ENCODE measurements at regions not wholly inside any gene's neighbourhood (a gene's known extent, or its start where the extent isn't known, plus 50 kb on each side); places are given as distances from the start of the nearest gene placed in this dataset.

DNA sequence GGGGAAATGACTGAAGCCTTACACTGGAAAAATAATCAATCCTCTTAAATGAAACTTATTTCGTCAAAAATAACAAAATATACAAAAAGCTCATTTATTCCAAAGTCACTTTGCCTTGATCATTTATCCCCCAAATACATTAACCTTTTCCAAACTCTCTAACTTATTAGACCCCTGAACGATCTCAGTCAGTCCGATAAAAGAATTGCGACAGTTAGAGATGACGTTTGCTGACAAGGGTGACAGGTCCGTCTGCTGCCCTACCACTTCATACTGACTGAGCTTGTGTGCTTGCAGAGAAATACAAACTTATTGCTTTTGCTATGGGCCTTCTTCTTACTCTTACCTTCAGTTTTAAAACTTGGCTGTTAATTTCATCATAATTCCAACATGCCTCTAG is 169.7 kb downstream of the ZDHHC21 start:
- in situ Hi-C loops (cut with HindIII; ENCODE audit: low pct_ligation_motif_present, low sequenced_read_pairs): no loop called here
- DNase-seq: no peak
- Histone ChIP-seq H3K27me3 (replicated peaks) (no peaks in the 10 kb centered on the region), H3K27ac (no peak overlapping the region), H3K4me3 (ENCODE audit: low read depth, low read length) (no peak overlapping the region), H3K36me3 (replicated peaks) (no peaks in the 10 kb centered on the region)
- TF ChIP-seq, protein P1, sequence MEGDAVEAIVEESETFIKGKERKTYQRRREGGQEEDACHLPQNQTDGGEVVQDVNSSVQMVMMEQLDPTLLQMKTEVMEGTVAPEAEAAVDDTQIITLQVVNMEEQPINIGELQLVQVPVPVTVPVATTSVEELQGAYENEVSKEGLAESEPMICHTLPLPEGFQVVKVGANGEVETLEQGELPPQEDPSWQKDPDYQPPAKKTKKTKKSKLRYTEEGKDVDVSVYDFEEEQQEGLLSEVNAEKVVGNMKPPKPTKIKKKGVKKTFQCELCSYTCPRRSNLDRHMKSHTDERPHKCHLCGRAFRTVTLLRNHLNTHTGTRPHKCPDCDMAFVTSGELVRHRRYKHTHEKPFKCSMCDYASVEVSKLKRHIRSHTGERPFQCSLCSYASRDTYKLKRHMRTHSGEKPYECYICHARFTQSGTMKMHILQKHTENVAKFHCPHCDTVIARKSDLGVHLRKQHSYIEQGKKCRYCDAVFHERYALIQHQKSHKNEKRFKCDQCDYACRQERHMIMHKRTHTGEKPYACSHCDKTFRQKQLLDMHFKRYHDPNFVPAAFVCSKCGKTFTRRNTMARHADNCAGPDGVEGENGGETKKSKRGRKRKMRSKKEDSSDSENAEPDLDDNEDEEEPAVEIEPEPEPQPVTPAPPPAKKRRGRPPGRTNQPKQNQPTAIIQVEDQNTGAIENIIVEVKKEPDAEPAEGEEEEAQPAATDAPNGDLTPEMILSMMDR (IDR thresholded peaks at IDR 0.05; ENCODE audit: low read depth, low read length, missing control alignments): no peak

DNA sequence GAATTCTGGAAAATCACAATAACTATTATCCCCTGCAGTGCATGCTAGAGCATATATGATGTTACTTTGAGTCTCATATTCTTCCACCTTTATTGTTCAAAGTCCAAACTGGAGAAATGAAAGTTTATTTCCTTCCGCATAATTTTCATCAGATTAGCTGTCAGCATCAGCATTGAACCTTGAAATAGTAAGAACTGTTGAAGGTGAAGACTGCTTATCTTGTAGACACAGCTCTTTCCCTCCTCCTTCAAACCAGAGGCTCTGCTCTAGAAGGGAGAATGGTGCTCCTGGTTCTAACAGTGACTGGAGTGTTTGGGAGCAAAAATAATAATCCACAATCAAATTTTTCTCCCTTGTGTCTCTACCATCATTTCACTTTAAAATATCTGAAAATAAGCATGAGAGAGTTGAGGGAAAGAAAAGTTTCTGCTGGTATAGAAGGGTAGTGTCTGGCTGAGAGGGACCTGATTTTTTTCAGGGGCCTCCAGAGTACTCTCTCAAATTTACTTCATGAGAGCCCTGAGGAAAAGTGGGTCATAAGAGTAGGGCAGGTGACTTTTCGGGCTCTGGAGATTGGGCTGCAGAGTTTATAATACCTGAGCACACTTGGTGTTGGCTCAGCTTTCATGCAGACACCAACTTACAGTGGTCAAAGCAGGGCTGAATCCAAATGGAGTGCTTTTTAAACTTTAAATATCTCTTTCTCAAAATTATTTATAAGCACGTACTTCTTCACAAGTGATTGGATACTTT is 170.4 kb downstream of the ZDHHC21 start:
- Histone ChIP-seq H3K36me3 (replicated peaks) (no peaks in the 10 kb centered on the region), H3K4me3 (ENCODE audit: low read depth, low read length) (no peak overlapping the region), H3K27ac (no peak overlapping the region), H3K27me3 (replicated peaks) (no peaks in the 10 kb centered on the region)
- in situ Hi-C loops (cut with HindIII; ENCODE audit: low pct_ligation_motif_present, low sequenced_read_pairs): no loop called here
- DNase-seq: no peak
- TF ChIP-seq, protein P1 (IDR thresholded peaks at IDR 0.05; ENCODE audit: low read depth, low read length, missing control alignments): no peak

DNA sequence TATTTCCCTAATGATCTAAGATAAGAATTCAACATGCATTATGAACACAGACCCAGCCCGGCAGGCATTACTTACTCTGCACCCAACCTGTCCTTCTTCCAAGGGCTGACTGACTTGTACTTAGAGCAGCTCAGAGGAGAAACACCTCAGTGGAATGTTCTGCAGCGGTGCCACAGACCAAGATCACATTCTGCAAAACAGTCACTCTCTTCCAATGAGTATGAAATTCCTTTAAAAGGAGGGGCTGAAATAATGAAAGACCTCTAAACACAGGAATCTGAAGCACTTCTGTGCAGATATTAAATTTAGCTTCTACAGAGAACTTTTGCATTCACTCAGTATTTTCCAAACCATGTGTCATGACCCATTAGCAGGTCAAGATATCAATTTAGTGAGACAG is 172.9 kb downstream of the ZDHHC21 start:
- no peak for DNase-seq
- TF ChIP-seq, protein P1 (IDR thresholded peaks at IDR 0.05; ENCODE audit: low read depth, low read length, missing control alignments): no peak
- H3K27ac ChIP-seq: no peak overlapping the region
- in situ Hi-C loops (cut with HindIII; ENCODE audit: low pct_ligation_motif_present, low sequenced_read_pairs): no loop called here
- H3K36me3 ChIP-seq (replicated peaks): no peaks in the 10 kb centered on the region
- no peaks in the 10 kb centered on the region for H3K27me3 ChIP-seq (replicated peaks)
- no peak overlapping the region for H3K4me3 ChIP-seq (ENCODE audit: low read depth, low read length)

DNA sequence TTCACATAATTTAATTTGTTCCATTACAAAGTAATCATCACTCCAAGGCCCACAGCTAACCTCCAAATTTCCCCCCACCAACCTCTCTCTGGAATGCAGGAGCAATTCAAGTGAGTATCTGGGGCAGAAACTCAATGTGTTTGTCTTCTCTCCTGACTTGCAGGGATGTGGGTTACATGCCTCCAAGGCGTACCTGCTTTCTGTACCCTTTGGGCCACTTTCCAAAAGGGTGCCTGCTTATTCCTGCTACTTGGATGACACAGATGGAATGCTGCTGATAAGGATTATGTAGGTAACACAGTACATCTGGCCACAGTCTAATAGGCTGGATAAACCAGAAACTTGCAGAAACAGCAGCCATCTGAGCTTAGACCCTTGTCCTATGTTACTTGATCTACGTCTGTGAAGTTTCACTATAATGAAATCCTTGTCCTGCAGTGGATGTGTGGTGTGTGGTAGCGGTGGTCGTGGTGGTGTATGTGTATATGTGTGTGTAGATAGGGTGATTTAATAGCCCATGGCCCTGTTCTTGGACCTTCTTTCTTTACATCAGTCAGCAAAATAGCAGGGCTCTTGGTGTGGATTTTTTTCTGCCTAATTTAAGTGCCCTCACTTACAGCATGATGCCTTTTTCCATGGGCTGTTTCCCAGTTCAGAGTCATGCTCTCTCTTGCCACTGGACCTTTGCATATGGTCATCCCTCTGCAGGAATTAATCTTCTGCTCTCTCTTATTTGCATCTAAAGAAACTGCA is 175.9 kb downstream of the ZDHHC21 start:
- in situ Hi-C loops (cut with HindIII; ENCODE audit: low pct_ligation_motif_present, low sequenced_read_pairs): no loop called here
- TF ChIP-seq, protein P1 (IDR thresholded peaks at IDR 0.05; ENCODE audit: low read depth, low read length, missing control alignments): no peak
- DNase-seq: no peak

DNA sequence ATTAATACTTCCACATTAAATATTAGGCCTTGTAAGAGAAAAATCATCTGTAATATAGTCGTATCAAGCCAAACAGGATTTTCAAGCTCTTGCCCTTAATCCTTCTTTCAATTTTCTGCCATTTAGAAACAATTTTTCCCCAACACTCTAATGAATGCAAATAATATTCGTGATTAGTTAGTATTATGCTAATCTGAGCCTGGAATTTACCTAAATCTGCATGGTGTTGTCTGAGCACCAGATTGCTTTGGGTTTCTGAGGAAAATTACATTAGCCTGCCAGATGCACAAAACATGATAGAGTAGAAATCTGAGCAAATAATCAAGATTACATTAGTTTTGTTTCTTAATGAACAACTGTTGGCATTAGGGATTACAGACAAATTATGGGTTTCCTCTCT is 176.6 kb downstream of the ZDHHC21 start:
- in situ Hi-C loops (cut with HindIII; ENCODE audit: low pct_ligation_motif_present, low sequenced_read_pairs): no loop called here
- no peak for DNase-seq
- no peaks in the 10 kb centered on the region for H3K36me3 ChIP-seq (replicated peaks)
- TF ChIP-seq, protein P1 (IDR thresholded peaks at IDR 0.05; ENCODE audit: low read depth, low read length, missing control alignments): no peak
- H3K4me3 ChIP-seq (ENCODE audit: low read depth, low read length): no peak overlapping the region
- H3K27me3 ChIP-seq (replicated peaks): no peaks in the 10 kb centered on the region
- no peak overlapping the region for H3K27ac ChIP-seq

More for the DNA sequence above, 175.9 kb downstream of the ZDHHC21 start:
- Histone ChIP-seq H3K4me3 (ENCODE audit: low read depth, low read length) (no peak overlapping the region), H3K27me3 (replicated peaks) (no peaks in the 10 kb centered on the region), H3K36me3 (replicated peaks) (no peaks in the 10 kb centered on the region), H3K27ac (no peak overlapping the region)

All from brain microvascular endothelial cell (primary cell).